ENCODE measurements at regions not wholly inside any gene's neighbourhood (a gene's known extent, or its start where the extent isn't known, plus 50 kb on each side); places are given as distances from the start of the nearest gene placed in this dataset.

- no peak for TF ChIP-seq CTCF (IDR thresholded peaks at IDR 0.05; ENCODE audit: insufficient read depth, low read depth, low read length)
- no peak for TF ChIP-seq EZH2 (IDR thresholded peaks at IDR 0.05; ENCODE audit: insufficient read depth, low read length)
These were observed 191.8 kb upstream of the HNMT start for GRCh38 chr2:137772451-137772850.
